ENCODE measurements at regions not wholly inside any gene's neighbourhood (a gene's known extent, or its start where the extent isn't known, plus 50 kb on each side); places are given as distances from the start of the nearest gene placed in this dataset.
A peak's percentile ranks its signal among the peaks of the same experiment; 100 is the strongest.

GRCh38 chr5:53256746-53257145, 147.2 kb upstream of the MOCS2 start:
- no peaks in the 10 kb centered on the region for H3K27me3 ChIP-seq (ENCODE audit: control insufficient read depth, extremely low read depth, insufficient read depth, low read length)
- peak; percentile 94 for FAIRE-seq

DNA sequence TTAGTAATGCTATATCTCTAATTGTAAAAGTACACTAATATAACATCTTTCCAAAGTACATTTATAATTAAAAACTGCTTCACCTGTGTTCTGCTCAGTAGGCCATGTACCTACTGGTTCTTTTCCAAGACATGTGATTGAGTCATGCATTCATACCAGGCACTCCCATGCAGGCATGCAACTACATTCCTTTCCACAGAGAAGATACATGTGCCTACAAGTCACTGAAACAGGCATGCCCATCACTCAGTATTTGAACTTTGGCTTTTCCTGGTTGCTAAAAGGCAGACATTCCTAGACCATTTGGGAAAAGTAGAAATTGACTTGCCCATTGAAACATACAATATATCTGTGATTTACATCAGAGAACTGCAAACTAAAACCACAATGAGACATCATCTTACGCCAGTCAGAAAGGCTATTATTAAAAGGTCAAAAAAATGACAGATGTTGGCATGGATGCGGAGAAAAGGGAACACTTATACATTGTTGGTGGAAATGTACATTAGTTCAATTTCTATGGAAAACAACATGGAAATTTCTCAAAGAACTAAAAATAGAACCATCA, 148.3 kb upstream of the MOCS2 start:
- Histone ChIP-seq H3K79me2 (ENCODE audit: control insufficient read depth, insufficient read depth, low read length) (no peaks in the 10 kb centered on the region), H3K4me2 (ENCODE audit: control insufficient read depth, extremely low read depth, insufficient read depth, low read depth, low read length) (no peak overlapping the region), H3K27me3 (ENCODE audit: control insufficient read depth, extremely low read depth, insufficient read depth, low read length) (no peaks in the 10 kb centered on the region), H2AFZ (ENCODE audit: control insufficient read depth, low read length) (no peak overlapping the region), H3K36me3 (ENCODE audit: control insufficient read depth in 2 of 2, extremely low read depth in 1 of 2, insufficient read depth in 2 of 2, low read length in 2 of 2) (peaks cover 0 to 6% of the 10 kb centered on the region in 2 experiments), H3K27ac (ENCODE audit: control insufficient read depth, insufficient read depth, low read length) (peak overlapping the region; percentile 50), H3K4me3 (ENCODE audit: control insufficient read depth in 2 of 3, extremely low read depth in 1 of 3, insufficient read depth in 2 of 3, low read depth in 1 of 3, low read length in 3 of 3) (no peak overlapping the region), H3K9ac (ENCODE audit: control insufficient read depth, extremely low read depth, insufficient read depth, low read length) (no peak overlapping the region), H3K9me3 (ENCODE audit: control insufficient read depth, low read depth, low read length) (no peaks in the 10 kb centered on the region), H3K9me1 (ENCODE audit: control insufficient read depth, extremely low read depth, insufficient read depth, low read length) (no peaks in the 10 kb centered on the region), H4K20me1 (ENCODE audit: control insufficient read depth, extremely low read depth, insufficient read depth, low read length) (no peaks in the 10 kb centered on the region), H3K4me1 (ENCODE audit: control insufficient read depth, extremely low read depth, insufficient read depth, low read length) (peaks cover 42% of the 10 kb centered on the region)
- dilution Hi-C loops (cut with MboI; ENCODE audit: extremely low pct_ligation_motif_present, low sequenced_read_pairs), result no loop called here
- FAIRE-seq (peak; percentile 97), DNase-seq (ENCODE audit: low read depth, low spot score) (peak; percentile 99)
- TF ChIP-seq CTCF (optimal IDR thresholded peaks at IDR 0.05 in 1 of 3, IDR thresholded peaks at IDR 0.05 in 1 of 3, conservative IDR thresholded peaks at IDR 0.05 in 1 of 3; ENCODE audit: extremely low read depth in 1 of 3, insufficient read depth in 2 of 3, low read length in 3 of 3) (no peak), EZH2 (IDR thresholded peaks at IDR 0.05; ENCODE audit: low read length) (no peak)

More at GRCh38 chr5:53256746-53257145, 147.2 kb upstream of the MOCS2 start:
- Histone ChIP-seq H3K27ac (ENCODE audit: control insufficient read depth, insufficient read depth, low read length) (peak overlapping the region; percentile 50), H3K9me3 (ENCODE audit: control insufficient read depth, low read depth, low read length) (no peaks in the 10 kb centered on the region), H3K4me3 (ENCODE audit: control insufficient read depth in 2 of 3, extremely low read depth in 1 of 3, insufficient read depth in 2 of 3, low read depth in 1 of 3, low read length in 3 of 3) (peak overlapping the region in 1 of 3 experiments; percentile 49), H4K20me1 (ENCODE audit: control insufficient read depth, extremely low read depth, insufficient read depth, low read length) (no peaks in the 10 kb centered on the region), H3K9me1 (ENCODE audit: control insufficient read depth, extremely low read depth, insufficient read depth, low read length) (no peaks in the 10 kb centered on the region), H3K4me2 (ENCODE audit: control insufficient read depth, extremely low read depth, insufficient read depth, low read depth, low read length) (no peak overlapping the region), H3K9ac (ENCODE audit: control insufficient read depth, extremely low read depth, insufficient read depth, low read length) (peak overlapping the region; percentile 19), H2AFZ (ENCODE audit: control insufficient read depth, low read length) (no peak overlapping the region), H3K36me3 (ENCODE audit: control insufficient read depth in 2 of 2, extremely low read depth in 1 of 2, insufficient read depth in 2 of 2, low read length in 2 of 2) (peaks cover 0 to 6% of the 10 kb centered on the region in 2 experiments), H3K79me2 (ENCODE audit: control insufficient read depth, insufficient read depth, low read length) (no peaks in the 10 kb centered on the region), H3K4me1 (ENCODE audit: control insufficient read depth, extremely low read depth, insufficient read depth, low read length) (peaks cover 46% of the 10 kb centered on the region)
- no peak for TF ChIP-seq EZH2 (IDR thresholded peaks at IDR 0.05; ENCODE audit: low read length)
- no peak for TF ChIP-seq CTCF (optimal IDR thresholded peaks at IDR 0.05 in 1 of 3, IDR thresholded peaks at IDR 0.05 in 1 of 3, conservative IDR thresholded peaks at IDR 0.05 in 1 of 3; ENCODE audit: extremely low read depth in 1 of 3, insufficient read depth in 2 of 3, low read length in 3 of 3)
- dilution Hi-C loops (cut with MboI; ENCODE audit: extremely low pct_ligation_motif_present, low sequenced_read_pairs), result no loop called here
- DNase-seq (ENCODE audit: low read depth, low spot score), result peak; percentile 64

All from keratinocyte (primary cell).